Hepatic stellate cell (primary cell): ENCODE measurements at regions not wholly inside any gene's neighbourhood (a gene's known extent, or its start where the extent isn't known, plus 50 kb on each side); places are given as distances from the start of the nearest gene placed in this dataset.

Experiments
- DNase-seq: peaks from one replicate; pipeline ENCODE4 v3.0.0; 2011; ENCODE audit warnings: low spot score

DNA sequence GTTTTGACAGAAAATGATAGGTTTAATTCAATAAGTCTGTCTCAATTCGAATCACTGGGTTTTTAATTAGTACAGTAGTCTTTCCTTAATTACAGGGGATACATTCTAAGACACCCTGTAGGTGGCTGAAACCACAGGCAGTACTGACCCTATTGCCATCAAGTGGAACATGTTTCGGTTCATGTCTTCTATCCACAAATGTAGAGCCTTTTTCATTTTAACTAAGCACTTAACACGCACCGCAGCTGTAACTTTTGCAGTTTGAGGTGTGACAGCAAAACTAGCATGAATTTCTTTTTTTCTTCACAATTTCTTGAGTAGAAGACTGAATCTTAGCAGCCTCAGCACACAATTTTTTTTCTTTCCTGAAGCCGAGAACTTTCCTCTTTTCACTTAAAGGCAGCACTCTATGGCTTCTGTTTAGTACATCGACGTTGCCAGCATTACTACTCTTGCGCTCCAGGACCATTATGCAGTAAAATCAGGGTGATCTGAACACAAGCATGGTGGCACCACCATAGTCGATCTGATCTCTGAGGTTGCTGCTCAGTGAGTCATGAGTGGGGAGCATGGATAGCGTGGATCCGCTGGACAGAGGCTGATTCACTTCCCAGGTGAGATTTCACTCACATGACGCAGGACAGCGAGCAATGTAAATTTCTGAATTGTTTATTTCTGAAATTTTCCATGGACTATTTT lies 805.1 kb downstream of the RNF144A start:
- DNase-seq, result no peak

DNA sequence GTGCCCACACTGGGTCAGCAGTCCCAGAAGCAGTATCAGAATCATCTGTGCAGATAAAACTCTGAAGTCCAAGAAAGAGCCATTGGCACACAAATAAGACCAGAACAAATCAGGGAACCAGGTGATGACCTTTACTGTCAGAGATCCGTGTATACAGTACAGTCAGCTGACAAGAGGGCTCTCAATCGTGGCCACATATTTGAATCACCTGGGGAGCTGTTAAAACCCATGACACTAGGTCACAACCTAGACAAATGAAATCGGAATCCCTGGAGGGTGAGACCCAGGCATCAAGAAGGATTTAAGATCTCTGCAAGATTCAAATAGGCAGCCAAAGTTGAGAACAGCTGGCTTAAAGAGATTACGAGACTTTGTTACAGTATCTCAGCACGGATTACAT lies 807.1 kb downstream of the RNF144A start:
- no peak for DNase-seq

DNA sequence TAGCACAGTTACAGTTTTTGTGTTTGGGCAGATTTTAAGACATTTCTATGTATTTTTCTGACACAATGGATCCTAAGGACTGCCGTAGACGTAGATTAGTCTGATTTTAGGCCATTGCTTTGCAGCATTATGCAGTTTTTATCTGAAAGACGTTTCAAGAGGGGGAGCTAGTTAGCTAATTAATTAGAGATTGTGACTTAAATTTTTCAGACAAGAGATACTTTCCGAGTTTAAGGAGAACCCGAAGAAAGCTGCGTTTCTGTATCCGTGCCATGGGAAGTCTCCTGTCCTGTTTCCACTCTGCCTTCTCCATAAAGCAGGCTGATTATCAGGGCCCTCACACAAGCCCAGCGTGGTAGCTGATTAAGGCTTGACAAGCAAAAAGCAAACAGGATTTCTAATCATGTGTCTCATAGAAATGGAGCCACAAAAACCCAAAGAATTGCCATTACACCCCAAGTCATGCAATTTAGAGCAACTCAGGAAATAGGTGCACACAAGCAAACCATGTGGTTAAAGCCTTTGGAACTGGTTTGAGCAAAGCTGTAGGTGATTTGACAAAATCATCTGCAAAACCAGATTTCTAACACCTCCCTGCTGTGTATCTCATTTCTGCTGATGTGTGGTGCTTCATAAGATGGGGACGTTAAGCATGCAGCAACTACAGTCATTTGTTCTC lies 808.1 kb downstream of the RNF144A start:
- DNase-seq, result no peak

DNA sequence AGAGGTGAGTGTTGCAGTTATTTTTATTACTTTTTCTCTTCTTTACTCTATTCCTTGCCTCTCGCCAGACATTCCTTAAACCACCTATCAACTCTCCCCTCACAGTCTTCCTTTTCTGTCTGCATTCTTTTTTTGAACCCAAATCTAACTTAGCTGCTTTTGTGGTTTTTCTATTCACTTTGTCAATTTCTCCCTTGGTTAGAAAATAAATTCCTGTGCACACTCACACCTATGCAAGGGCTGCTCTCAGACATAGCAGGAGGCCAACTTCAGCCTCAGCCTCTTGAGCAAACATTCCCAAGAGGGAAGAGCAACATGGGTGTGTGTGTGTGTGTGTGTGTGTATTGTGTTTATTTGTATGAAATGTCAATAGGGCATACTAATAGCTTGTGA lies 808.6 kb downstream of the RNF144A start:
- no peak for DNase-seq

DNA sequence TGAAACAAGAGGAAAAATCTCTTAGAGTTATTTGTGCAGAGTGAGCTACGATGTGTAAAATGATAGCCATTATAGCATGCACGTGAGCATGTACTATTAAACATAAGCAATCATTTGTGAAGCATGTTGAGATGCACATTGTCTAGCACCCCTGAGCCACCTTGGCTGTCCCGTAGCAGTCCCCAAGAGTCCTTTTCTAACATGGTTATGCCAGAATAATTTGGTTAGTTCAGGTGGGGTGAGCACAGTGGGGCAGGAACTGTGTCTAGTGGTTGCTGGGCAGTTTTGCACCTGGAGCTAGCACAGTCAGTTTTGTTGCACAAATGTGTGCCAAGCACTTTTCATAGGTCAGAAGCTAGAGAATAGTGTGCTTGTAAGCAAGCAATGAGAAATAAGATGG lies 809.8 kb downstream of the RNF144A start:
- no peak for DNase-seq

DNA sequence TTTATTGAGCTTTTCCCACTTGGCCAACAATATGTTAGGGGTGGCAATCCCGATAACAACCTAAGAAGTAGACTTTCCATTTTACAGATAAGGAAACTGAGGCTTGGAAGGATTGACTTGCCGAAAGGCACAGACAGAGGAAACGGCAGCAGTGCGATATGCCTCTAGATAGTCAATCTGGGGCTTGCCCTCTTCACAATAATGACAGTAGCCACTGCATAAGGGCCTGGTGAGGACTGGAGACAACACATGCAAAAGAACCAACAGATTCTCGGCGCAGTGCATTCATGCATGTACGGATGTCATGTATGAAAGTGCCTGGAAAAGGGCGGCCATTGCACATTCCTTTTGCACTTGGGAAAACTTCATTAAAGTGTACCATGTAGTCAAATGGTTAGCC lies 811.2 kb downstream of the RNF144A start:
- DNase-seq, result no peak

DNA sequence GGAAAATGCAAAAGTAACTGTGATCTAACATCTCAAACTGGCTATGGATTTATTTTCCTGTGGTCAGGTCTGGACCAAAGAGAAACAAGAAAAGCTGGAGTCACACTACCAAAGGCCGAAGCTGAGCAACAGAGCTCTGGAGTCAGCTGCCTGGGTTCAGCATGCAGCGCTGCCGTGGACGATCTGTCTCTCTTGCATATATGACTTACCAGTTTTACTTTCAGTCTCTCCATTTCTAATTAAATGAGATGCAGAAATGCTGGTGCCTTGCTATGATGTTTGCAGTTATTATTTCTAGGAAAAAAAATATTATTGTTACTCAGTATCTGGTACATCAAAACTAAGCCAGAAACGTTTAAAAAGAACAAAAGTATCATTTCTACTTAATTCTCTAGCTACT lies 813.2 kb downstream of the RNF144A start:
- no peak for DNase-seq

DNA sequence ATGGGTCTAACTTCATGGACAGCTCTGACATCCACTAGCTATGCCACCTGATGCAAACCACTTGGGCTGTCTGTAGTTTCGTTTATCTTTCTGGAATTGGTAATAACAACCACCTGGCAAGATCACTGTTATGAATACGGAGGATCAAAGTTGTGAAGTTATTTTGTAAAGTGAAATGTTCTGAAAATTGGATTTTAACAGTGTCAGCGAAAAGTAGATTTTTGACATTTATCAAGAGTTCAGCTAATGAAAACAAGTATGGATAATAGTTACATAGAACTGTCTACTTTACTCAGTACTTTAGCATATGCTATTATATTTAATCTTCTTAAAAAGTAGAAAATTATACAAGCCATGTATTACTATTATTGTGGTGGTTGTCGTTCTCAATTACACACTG lies 813.8 kb downstream of the RNF144A start:
- DNase-seq, result no peak

DNA sequence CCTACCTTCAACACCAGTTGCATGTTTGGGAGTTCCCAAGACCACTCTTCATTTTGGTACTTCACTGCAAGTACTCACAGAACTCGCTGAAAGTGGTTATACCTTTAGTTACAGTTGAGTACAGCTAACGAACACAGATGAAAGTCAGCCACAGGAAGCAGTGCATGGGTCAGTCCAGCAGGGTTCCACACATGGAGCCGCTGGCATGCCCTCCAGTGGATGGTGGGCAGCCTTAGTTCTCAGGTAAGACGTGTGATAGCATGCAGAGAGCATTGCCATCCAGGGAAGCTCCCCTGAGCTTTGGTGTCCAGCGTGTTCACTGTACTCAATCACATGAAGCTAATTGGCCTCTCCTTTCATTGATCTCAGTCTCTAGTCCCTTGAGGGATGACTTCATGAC lies 815.3 kb downstream of the RNF144A start:
- no peak for DNase-seq

DNA sequence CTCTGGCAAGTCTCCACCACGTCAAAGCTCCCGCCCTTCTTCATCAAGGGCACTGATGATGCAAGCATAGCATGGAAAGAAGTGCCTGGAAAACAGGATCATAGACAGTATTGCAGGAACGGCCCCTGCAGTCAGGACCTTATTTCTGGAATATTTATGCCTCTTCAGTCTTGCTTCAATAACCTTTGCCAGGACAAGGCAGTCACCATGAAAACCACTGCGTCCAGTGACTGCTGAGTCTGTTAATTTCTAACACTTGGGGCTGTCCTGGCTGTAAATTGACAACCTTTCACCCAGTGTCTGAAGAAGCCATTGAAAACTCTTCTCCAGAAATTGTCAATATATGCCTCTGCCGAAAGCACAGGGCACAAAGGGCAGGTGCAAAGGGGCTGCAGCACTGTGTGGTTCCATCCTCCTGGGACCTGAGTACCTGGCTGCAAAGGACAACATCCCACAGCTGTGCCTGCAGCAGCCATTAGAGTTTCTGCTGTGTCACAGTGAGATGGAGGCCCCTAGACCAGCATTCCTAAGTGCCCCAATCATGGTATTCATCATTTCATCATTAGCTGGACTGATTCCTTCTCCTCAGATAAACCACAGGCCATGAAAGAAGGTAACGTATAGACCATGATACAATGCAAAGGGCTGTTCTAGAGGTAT lies 819.6 kb downstream of the RNF144A start:
- no peak for DNase-seq

DNA sequence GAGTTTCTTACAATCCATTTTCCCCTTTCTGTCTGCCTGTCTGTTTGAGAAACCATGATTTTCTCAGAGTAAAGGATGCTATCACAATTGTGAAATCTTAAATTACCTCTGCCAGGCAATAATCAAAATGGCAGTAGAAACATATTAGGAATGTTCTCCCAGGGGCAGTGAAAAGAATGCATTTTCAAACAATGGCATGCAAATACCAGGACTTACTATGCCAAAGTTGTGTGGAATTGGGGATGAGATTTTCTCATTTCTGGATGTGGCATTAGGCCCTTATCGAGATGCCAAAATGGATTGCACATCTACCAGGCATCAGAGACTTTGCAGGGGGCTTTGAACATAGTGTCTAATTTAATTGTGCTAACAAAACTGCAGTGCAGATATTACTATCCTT lies 821.4 kb downstream of the RNF144A start:
- DNase-seq, result no peak

DNA sequence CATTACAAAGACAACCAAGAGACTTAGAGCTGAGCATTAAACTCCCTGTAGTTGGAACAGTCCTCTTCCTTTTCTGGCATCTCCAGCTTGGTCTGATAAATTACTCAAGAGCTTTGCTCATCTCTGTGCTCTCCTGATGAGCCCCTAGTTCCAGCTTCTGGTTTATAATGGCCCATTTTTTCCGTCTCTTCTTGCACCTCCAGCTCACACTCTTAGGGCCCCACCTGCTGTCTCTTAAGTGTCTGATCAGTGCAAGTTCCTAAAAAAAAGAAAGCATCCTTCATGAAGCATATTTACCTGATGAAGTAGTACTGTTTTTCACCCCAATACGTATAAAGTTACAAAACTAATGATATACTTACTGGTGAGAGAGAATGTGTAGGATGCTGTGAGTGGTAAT lies 822.9 kb downstream of the RNF144A start:
- no peak for DNase-seq

DNA sequence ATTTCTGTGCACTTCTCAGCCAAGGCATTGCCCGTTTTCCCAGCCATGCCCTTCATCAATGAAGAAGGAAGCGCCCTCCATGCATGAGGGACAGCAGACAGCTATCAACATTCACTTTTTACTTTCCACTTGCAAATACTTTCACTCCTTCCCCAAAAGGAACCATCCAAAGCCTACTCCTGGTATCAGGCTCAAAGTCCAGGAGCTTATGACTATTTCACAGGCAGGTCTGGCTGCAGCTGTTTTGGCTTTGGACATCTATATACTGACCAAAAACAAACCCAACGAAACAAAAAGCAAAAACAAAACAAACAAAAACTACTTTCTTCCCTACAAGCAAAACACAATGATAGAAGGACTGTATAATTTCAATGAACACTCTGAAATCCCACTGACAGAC lies 825.1 kb downstream of the RNF144A start:
- DNase-seq, result no peak

DNA sequence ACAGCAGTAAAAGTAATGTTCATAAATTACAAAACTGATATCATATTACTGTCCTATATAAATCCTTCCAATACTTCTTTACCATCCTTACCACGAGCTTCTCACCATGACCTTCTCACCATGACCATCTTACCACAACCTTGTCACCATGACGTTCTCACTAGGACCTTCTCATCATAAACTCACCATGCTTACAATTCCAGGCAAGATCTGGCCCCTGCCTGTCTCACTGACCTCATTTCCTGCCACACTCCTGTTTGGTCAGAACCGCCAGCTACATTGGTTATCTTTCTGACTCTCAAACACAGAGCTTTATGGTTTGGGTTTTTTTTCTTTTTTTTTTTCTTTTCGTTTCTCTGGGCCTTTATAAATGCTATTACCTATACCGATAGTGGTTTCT lies 827.6 kb downstream of the RNF144A start:
- DNase-seq, result no peak

DNA sequence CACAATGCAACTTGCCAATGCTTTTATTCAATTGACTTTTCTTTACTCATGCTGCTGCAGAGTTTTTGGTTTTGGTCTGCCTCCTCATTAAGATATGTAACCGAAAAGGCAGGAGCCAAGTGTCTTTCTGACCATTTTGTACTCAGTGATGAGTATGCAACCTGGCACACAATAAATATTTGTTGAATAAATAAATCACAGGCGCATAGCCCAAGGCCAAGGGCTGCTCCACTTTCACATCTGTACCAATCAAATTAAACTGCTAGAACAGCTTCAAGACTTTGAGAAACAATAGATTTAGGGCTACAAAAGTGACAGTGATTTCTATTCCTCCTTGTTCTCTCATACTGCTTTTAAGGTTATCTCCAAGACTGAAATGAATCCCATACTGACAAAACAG lies 828.2 kb downstream of the RNF144A start:
- no peak for DNase-seq

DNA sequence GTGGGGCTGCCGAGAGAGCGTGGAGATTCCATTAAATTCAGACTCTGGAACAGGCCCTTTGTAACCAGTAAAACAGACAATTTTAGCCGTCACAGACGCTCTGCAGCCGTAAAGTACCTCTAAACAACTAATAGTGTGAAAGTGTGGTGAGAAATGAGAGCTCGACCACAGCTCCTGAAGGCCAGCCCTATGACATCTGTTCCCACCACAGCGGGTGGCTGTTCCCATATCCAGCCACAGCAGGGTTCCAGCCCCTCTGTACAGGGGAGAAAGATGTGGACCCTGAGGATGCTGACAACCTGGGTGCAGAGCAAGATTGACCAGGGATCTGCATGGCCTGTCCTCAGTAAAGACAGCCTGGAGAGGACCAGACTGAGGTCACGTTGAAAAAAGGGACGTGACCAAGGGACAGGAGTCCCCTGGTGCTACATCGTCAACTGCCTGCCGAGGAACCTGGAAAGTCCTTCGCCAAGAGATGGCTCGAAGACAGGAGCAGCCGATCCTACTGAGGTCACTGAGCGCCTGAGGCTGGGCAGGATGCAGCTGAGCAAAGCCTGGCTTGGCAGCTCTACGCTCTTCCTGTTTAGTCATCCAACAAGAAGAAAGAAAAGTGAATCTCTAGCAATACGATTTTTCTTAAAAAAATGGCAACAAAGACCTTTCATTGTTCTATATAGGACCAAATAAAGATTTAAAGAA lies 831.7 kb downstream of the RNF144A start:
- no peak for DNase-seq

DNA sequence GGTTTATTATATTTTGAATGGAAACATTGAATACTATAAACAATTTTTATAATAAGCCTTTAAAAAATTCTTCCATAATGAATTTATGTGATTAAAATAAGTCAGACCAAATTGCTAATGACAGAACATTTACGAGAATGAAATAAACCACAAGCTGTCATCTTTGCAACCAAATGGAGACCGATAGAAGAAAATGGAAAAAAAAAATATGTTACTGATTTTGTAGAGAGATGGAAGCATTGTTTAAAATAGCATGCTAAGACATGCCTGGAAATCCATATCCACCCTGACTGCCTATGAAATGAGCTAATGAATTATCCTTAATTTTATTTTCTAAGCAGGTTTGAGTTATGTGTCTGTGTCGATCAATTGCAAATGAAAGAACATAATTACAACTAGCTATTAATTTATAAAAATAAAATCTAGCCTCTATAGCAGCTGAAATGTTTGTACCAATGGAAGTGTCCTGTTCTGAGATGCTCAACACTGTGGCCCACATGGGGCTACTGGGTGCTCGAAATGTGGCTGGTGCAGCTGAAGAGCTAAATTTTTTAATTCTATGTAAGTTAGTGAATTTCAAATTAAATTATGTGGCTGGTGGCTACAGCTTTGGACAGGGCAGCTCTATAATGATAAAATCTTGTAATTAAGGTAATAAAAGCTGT lies 832.8 kb downstream of the RNF144A start:
- no peak for DNase-seq

DNA sequence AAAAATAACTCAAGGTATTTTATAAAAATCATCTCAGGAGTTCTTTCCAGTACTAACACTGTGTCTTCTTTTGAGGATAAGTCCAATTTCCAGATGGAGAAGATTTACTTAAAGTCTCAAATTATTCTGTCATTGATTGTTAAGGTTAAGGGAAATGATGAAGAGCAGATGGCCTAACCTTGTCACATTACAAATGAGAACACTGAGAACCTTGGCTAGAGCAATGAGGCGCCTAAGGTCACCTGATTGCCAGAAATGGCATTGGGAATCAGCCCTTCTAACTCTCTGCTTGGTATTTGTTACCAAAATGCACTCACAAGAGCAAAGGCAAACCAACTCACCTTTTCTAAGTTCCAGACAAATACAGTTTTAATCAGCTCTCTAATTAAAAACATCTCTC lies 835.1 kb downstream of the RNF144A start:
- no peak for DNase-seq

DNA sequence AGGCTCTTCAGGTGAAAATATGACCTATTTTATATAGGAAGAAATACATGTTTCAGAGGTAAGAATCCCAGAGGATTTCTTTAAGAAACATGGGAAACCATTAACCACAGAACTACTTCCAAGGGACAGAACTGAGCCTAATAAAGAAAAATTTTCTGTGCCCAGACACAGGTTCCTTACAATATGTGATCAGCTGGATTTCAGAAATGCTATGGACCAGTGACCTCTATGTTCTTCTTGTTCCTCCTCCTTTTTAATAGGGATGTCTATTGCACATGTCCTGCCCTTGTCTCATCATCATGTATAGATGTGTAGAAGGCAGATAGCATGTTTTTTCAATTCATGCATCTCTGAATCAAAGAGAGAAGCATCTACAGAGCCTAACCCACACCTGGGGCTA lies 836.6 kb downstream of the RNF144A start:
- no peak for DNase-seq

DNA sequence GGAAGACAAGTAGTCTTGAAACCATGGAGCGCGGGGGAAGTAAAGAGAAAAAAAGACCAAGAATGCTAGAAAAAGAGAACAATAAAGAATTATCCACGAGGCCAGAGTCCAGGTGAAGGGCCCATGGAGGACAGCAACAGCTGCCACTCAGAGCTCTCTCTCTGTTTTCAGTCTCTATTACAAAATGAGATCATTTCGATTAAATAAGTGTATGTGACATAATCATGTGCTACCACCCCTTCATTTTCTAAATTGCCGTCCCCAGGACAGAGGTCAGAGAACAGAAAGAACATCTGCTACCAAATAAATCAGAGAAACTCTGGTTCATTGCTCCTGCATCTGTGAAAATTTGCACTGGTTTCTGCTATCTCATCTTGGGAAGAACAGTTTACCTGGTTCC lies 838.7 kb downstream of the RNF144A start:
- no peak for DNase-seq

DNA sequence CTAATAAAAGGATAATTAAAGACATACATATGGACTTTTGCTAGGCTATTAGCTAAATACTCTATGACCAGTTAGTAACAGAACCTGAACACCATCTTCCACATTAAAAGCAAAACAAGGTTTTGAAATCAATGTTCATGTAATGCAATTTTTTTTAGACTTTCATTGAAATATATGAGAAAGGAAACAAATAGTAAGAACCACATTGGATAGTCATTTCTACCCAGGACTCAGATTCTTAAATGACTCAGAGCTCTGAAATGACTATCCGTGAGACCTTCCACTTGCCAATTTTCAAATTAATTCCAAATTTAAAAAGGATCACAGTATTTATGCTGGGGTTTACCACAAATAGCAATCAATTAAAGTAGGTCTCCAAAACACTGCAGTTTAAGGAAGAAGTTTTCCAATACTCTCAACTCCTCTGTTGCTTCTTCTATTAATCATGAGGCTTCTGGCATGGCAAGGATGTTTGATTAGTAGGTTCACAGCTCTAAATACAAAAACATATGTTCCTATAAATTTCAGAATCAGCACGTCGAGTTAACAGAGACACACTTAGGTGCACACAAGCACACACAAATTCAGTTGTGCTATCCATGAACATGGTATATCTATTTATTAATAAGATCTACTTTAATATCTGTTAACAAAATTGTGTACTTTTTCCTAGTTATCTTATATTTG lies 841.0 kb downstream of the RNF144A start:
- DNase-seq, result no peak

DNA sequence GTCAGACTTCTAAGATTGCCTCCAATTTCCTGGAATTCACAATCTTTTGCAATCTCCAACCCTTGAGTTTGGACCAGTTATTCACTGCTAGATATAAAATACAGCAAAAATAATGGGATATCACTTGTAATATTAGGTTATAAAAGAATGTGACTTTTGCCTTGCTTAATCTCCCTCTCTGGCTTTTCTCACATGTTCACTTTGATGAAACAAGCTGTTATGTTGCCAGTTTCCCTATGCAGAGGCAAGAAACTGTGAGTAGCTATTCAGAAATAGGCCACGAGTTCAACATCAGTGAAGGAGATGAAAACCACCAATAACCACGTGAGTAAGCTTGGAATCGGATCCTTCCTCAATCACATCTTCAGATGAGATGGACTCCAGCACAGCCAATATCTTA lies 842.7 kb downstream of the RNF144A start:
- no peak for DNase-seq
